ENCODE measurements at regions not wholly inside any gene's neighbourhood (a gene's known extent, or its start where the extent isn't known, plus 50 kb on each side); places are given as distances from the start of the nearest gene placed in this dataset. TPM values are rescaled to one million over a fixed set of nuclear protein-coding genes. Genes with fewer than 3 reads are reported as not detected.

GRCh38 chr3:118842147-118842863, 192.3 kb downstream of the IGSF11 start:
- no peak overlapping the region for H3K18ac ChIP-seq (ENCODE audit: low read length)
- no peak overlapping the region for H2BK15ac ChIP-seq (replicated peaks; ENCODE audit: low read depth)
- H2AK5ac ChIP-seq (ENCODE audit: low read length), result no peak overlapping the region
- H3K56ac ChIP-seq (ENCODE audit: low read length), result no peak overlapping the region
- no peak overlapping the region for H3K4ac ChIP-seq (ENCODE audit: low read depth, low read length)
- H3K4me2 ChIP-seq (ENCODE audit: low read length), result no peak overlapping the region
- no peaks in the 10 kb centered on the region for H3K27me3 ChIP-seq (ENCODE audit: insufficient read depth, low read length, poor library complexity)
- H3K79me2 ChIP-seq (ENCODE audit: control insufficient read depth, insufficient read depth, low read length), result no peaks in the 10 kb centered on the region
- H3K23ac ChIP-seq (ENCODE audit: low read length), result no peak overlapping the region
- H2BK5ac ChIP-seq (ENCODE audit: low read length), result no peak overlapping the region
- DNase-seq, result peak; percentile 59
- H3K4me3 ChIP-seq (ENCODE audit: low read length), result no peak overlapping the region
- WGBS (ENCODE audit: extremely low coverage, insufficient coverage, low lambda C conversion rate), result no CpG with 5 or more reads among the region's 7 CpGs
- H3K9ac ChIP-seq (ENCODE audit: low read length), result no peak overlapping the region
- no peaks in the 10 kb centered on the region for H3K36me3 ChIP-seq (ENCODE audit: control insufficient read depth, insufficient read depth, low read length)
- no peak overlapping the region for H2BK120ac ChIP-seq (ENCODE audit: low read depth, low read length)
- H3K79me1 ChIP-seq (ENCODE audit: low read length), result no peaks in the 10 kb centered on the region
- H4K5ac ChIP-seq (ENCODE audit: low read length), result no peak overlapping the region
- no peaks in the 10 kb centered on the region for H3K4me1 ChIP-seq (ENCODE audit: control insufficient read depth, low read depth, low read length)
- no peak overlapping the region for H3K27ac ChIP-seq (ENCODE audit: low read depth, low read length)
- H4K8ac ChIP-seq (ENCODE audit: low read depth, low read length), result no peak overlapping the region

- no peak for DNase-seq
- no peak overlapping the region for H3K4me2 ChIP-seq (ENCODE audit: low read length)
These were observed 188.5 kb downstream of the IGSF11 start for GRCh38 chr3:118846176-118846575.

More at GRCh38 chr3:118846176-118846575, 188.5 kb downstream of the IGSF11 start:
- H3K27ac ChIP-seq (ENCODE audit: low read depth, low read length), result no peak overlapping the region
- H2AK5ac ChIP-seq (ENCODE audit: low read length), result no peak overlapping the region
- H2BK15ac ChIP-seq (replicated peaks; ENCODE audit: low read depth), result no peak overlapping the region
- no peak overlapping the region for H3K56ac ChIP-seq (ENCODE audit: low read length)
- no peak overlapping the region for H4K8ac ChIP-seq (ENCODE audit: low read depth, low read length)
- no peak overlapping the region for H3K4ac ChIP-seq (ENCODE audit: low read depth, low read length)
- H3K27me3 ChIP-seq (ENCODE audit: insufficient read depth, low read length, poor library complexity), result no peaks in the 10 kb centered on the region
- H2BK120ac ChIP-seq (ENCODE audit: low read depth, low read length), result no peak overlapping the region
- no peak overlapping the region for H3K18ac ChIP-seq (ENCODE audit: low read length)
- no peak overlapping the region for H3K4me3 ChIP-seq (ENCODE audit: low read length)
- no peak overlapping the region for H4K5ac ChIP-seq (ENCODE audit: low read length)
- no CpG with 5 or more reads among the region's 7 CpGs for WGBS (ENCODE audit: extremely low coverage, insufficient coverage, low lambda C conversion rate)
- H3K79me2 ChIP-seq (ENCODE audit: control insufficient read depth, insufficient read depth, low read length), result no peaks in the 10 kb centered on the region
- no peak overlapping the region for H3K23ac ChIP-seq (ENCODE audit: low read length)
- no peaks in the 10 kb centered on the region for H3K79me1 ChIP-seq (ENCODE audit: low read length)
- H2BK5ac ChIP-seq (ENCODE audit: low read length), result no peak overlapping the region
- no peak overlapping the region for H3K9ac ChIP-seq (ENCODE audit: low read length)
- no peaks in the 10 kb centered on the region for H3K36me3 ChIP-seq (ENCODE audit: control insufficient read depth, insufficient read depth, low read length)
- no peaks in the 10 kb centered on the region for H3K4me1 ChIP-seq (ENCODE audit: control insufficient read depth, low read depth, low read length)

Small RNA genes lying in the stretch of these regions (small RNA-seq; reads per million reads assigned to genes)
- gene MIR4447 (ENCODE audit: insufficient read depth) (not detected), gene RF01884 (ENCODE audit: insufficient read depth) (not detected), gene RNU5E-8P (ENCODE audit: insufficient read depth) (not detected), gene RNU6-1200P (ENCODE audit: insufficient read depth) (not detected)

All from mesendoderm (in vitro differentiated cells).